PC-9 (cell line): ENCODE measurements at regions not wholly inside any gene's neighbourhood (a gene's known extent, or its start where the extent isn't known, plus 50 kb on each side); places are given as distances from the start of the nearest gene placed in this dataset.
"Not testable (repeated sequence)": the region's sequence is repeated elsewhere in the genome, so short reads cannot be mapped to it uniquely, and the experiment has no call there.

Source experiments
- BruUV-seq: library from RNA; stranded (reverse); fragments of 400-500 nt; replicated peaks from 2 replicates; lab custom pipeline; 2021; lab: Mats Ljungman, UMichigan
- CTCF ChIA-PET: fragments of 300-600 bp; sonication (Branson Sonifier 250); formaldehyde crosslinking; loops from one replicate; lab custom pipeline; 2022; ENCODE audit warnings: antibody characterized with exemption; lab: Charles Lee
- POLR2A ChIA-PET: fragments of 300-600 bp; sonication (Branson Sonifier 250); formaldehyde crosslinking; loops from one replicate; lab custom pipeline; 2022; ENCODE audit warnings: antibody characterized with exemption; ENCODE audit not compliant: unreplicated experiment; lab: Charles Lee
- DNase-seq, 2 experiments: peaks; one replicate each; pipeline versions ENCODE4 v3.0.0 to v3.0.0-alpha.2; 2015 to 2022; ENCODE audit warnings: mixed read lengths in 1 of 2
- H2AFZ ChIP-seq: fragments of 200-600 bp; sonication (generic); 2 replicates; pipeline ENCODE4 v1.8.1; 2017; ENCODE audit warnings: antibody characterized with exemption
- H3F3A ChIP-seq: fragments of 200-600 bp; sonication (generic); 2 replicates; pipeline ENCODE4 v1.8.1; 2017; ENCODE audit warnings: antibody characterized with exemption, mild to moderate bottlenecking, low read depth; ENCODE audit not compliant: insufficient read depth
- H3K27ac ChIP-seq: fragments of 200-600 bp; sonication (generic); 2 replicates; pipeline ENCODE4 v1.6.1; 2016; ENCODE audit warnings: mixed run types
- H3K27me3 ChIP-seq: fragments of 200-600 bp; sonication (generic); 2 replicates; pipeline ENCODE4 v1.6.1; 2016; ENCODE audit warnings: low read depth, mixed run types; ENCODE audit not compliant: insufficient read depth
- H3K36me3 ChIP-seq: fragments of 200-600 bp; sonication (generic); 2 replicates; pipeline ENCODE4 v1.6.1; 2016; ENCODE audit warnings: low read depth, mixed run types
- H3K4me1 ChIP-seq: fragments of 200-600 bp; sonication (generic); replicated peaks from 2 replicates; pipeline ENCODE4 v1.6.1; 2016; ENCODE audit warnings: mixed run types; ENCODE audit not compliant: insufficient read depth
- H3K4me2 ChIP-seq: fragments of 200-600 bp; sonication (generic); 2 replicates; pipeline ENCODE4 v1.6.1; 2017; ENCODE audit warnings: mixed run types
- H3K4me3 ChIP-seq: fragments of 200-600 bp; sonication (generic); 2 replicates; pipeline ENCODE4 v1.6.1; 2016; ENCODE audit warnings: mixed run types
- H3K79me2 ChIP-seq: fragments of 200-600 bp; sonication (generic); 2 replicates; pipeline ENCODE4 v1.6.1; 2017; ENCODE audit warnings: low read depth, mixed run types
- H3K9me2 ChIP-seq: fragments of 200-600 bp; sonication (generic); 2 replicates; pipeline ENCODE4 v1.8.1; 2017; ENCODE audit warnings: mild to moderate bottlenecking; ENCODE audit not compliant: insufficient read depth
- H3K9me3 ChIP-seq: fragments of 200-600 bp; sonication (generic); 2 replicates; pipeline ENCODE4 v1.8.1; 2016; ENCODE audit warnings: low read depth; ENCODE audit not compliant: insufficient read depth
- H4K20me1 ChIP-seq: fragments of 200-600 bp; sonication (generic); 2 replicates; pipeline ENCODE4 v1.8.1; 2017; ENCODE audit not compliant: insufficient read depth
- intact Hi-C: fragments of 100-400 bp; cut with micrococcal nuclease; formaldehyde crosslinking; loops from one replicate; pipeline ENCODE4 v1.10.0; 2022; ENCODE audit not compliant: unreplicated experiment

GRCh38 chr4:119437515-119437914, 115.6 kb upstream of the FABP2 start:
- H3K4me1 ChIP-seq, H3K27ac ChIP-seq, H4K20me1 ChIP-seq, H3K9me2 ChIP-seq, intact Hi-C loops, H3K79me2 ChIP-seq, BruUV-seq, H3K4me2 ChIP-seq, H3K9me3 ChIP-seq, POLR2A ChIA-PET, H3K4me3 ChIP-seq, CTCF ChIA-PET, H3F3A ChIP-seq, H2AFZ ChIP-seq, H3K36me3 ChIP-seq, H3K27me3 ChIP-seq, DNase-seq: not testable (repeated sequence)

DNA sequence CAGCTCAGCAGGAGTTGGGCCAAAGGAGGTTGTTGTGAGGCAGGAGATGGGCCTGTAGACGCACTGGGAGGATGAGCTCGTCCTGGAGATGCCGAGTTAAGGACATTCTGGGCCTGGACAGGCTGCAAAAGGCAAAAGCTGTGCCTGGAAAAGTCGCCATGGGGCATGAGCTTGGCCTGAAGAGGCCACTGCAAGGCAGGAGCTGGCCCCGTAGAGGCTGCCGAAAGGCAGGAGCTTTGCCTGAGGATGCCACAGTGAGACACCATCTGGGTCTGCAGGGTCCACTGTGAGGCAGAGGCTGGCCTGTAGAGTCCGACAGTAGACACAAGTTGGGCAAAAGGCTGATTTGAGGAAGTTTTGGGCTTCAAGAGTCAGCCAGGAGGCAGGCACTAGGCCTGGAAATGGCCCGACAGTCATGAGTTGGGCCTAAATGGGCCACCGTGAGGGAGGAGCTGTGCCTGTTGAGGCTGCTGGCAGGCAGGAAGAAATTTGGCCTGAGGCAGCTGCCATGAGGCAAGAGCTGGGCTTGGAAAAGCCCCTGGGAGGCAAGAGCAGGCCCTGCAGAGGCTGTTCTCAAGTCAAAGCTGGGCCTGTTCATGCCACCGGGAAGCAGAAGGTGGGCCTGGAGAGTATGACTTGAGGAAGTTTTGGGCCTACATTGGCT, 86.8 kb upstream of the FABP2 start:
- intact Hi-C loops, H3K9me3 ChIP-seq, POLR2A ChIA-PET, H3K27ac ChIP-seq, H3K9me2 ChIP-seq, CTCF ChIA-PET, H2AFZ ChIP-seq, DNase-seq, H4K20me1 ChIP-seq, H3K79me2 ChIP-seq, BruUV-seq, H3K27me3 ChIP-seq, H3K36me3 ChIP-seq, H3F3A ChIP-seq, H3K4me1 ChIP-seq, H3K4me2 ChIP-seq, H3K4me3 ChIP-seq: not testable (repeated sequence)

DNA sequence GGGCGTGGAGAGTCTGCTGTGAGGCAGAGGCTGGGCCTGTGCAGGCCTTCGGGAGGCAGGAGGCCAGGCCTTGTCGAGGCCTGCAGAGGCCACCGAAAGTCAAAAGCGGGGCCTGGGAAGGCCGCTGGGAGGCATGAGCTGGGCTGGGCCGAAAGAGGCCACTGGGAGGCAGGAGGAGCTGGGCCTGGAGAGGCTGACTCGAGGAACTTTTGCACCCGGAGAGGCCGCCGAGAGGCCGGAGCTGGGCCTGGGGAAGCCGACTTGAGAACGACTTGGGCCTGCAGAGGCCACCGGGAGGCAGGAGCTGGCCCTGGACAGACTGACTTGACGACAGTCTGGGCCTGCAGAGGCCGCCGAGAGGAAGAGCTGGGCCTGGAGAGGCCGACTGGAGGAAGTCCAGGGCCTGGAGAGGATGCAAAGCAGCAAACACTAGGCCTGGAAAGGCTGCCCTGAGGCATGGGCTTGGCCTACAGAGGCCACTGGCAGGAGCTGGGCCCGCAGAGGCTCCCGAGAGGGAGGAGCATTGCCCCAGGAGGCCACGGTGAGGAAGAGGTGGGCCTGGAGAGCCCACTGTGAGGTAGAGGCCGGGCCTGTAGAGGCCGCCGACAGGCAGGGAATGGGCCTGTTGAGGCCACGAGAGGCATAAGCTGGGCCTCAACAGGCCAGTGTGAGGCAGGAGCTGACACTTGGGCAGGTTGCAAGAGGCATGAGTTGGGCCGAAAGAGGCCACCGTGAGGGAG, 85.0 kb upstream of the FABP2 start:
- H3K27ac ChIP-seq, intact Hi-C loops, H3K9me2 ChIP-seq, BruUV-seq, H3K4me3 ChIP-seq, H4K20me1 ChIP-seq, H3F3A ChIP-seq, CTCF ChIA-PET, H2AFZ ChIP-seq, H3K27me3 ChIP-seq, H3K9me3 ChIP-seq, H3K4me1 ChIP-seq, DNase-seq, POLR2A ChIA-PET, H3K79me2 ChIP-seq, H3K4me2 ChIP-seq, H3K36me3 ChIP-seq: not testable (repeated sequence)

- H3K9me2 ChIP-seq, H3K27ac ChIP-seq, BruUV-seq, H3K36me3 ChIP-seq, H2AFZ ChIP-seq, H4K20me1 ChIP-seq, H3K27me3 ChIP-seq, H3F3A ChIP-seq, H3K9me3 ChIP-seq, intact Hi-C loops, POLR2A ChIA-PET, H3K4me3 ChIP-seq, DNase-seq, H3K4me1 ChIP-seq, H3K79me2 ChIP-seq, CTCF ChIA-PET, H3K4me2 ChIP-seq: not testable (repeated sequence)
These were observed 84.1 kb upstream of the FABP2 start for GRCh38 chr4:119406041-119406440.

DNA sequence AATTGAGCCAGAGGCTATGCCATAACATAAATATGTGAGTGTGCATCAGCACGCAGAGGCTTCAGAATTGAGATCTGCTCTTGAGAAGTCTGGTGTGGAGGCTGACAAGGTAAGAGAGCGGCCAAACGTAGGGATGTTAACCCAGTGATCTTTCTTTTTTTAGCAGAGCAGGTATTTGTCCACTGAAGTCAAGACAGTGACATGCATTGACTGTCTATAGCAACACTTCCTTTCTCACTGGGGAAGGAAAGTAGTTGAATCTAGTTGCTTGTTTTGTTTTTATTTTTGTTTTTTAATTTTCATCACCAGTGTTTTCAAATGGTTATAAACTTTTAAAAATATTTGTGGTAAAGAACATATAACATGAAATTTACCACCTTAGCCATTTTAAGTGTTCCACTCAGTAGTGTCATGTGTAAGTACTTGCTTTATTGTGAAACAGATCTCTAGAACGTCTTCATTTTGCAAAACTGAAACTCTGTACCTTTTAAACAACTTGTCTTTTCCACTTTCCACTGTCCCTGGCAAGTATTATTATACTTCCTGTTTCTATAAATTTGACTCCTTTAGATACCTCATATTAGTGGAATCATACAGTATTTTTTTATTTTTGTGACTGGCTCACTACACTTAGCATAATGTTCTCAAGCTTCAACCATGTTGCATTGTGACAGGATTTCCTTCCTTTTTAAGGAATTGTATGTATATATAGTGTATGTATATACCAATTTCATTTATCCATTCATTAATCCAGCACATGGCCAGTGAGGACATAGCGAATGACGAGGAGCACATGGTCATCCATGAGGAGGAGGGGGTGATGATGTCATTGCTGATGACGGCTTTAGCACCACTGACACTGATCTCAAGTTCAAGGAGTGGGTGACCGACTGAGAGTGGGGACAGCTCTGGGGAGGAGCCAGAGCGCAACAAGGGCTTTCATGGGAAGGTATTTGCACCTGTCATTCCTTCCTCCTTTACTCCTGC, 80.7 kb upstream of the FABP2 start:
- peak in 1 of 2 experiments; percentile 17 for DNase-seq
- H3K27me3 ChIP-seq, CTCF ChIA-PET, BruUV-seq, H3K36me3 ChIP-seq, H3K4me3 ChIP-seq, H3K79me2 ChIP-seq, H2AFZ ChIP-seq, intact Hi-C loops, POLR2A ChIA-PET, H3F3A ChIP-seq, H3K9me3 ChIP-seq, H3K27ac ChIP-seq, H3K4me1 ChIP-seq, H3K4me2 ChIP-seq, H4K20me1 ChIP-seq, H3K9me2 ChIP-seq: not testable (repeated sequence)

- H3K4me1 ChIP-seq, H2AFZ ChIP-seq, H3K36me3 ChIP-seq, H3K9me3 ChIP-seq, H3K4me2 ChIP-seq, H3K27ac ChIP-seq, H3K4me3 ChIP-seq, intact Hi-C loops, POLR2A ChIA-PET, BruUV-seq, CTCF ChIA-PET, H3K79me2 ChIP-seq, H4K20me1 ChIP-seq, H3K27me3 ChIP-seq, DNase-seq, H3K9me2 ChIP-seq, H3F3A ChIP-seq: not testable (repeated sequence)
These were observed 73.8 kb upstream of the FABP2 start for GRCh38 chr4:119395701-119396100.
